H1 (cell line): ENCODE measurements at regions not wholly inside any gene's neighbourhood (a gene's known extent, or its start where the extent isn't known, plus 50 kb on each side); places are given as distances from the start of the nearest gene placed in this dataset.

ENCODE experiments used
- CTCF ChIA-PET: fragments of 300-600 bp; sonication (Branson Sonifier 250); formaldehyde crosslinking; loops from one replicate; lab custom pipeline; 2021; ENCODE audit not compliant: partially characterized antibody; lab: Charles Lee
- POLR2A ChIA-PET: fragments of 300-600 bp; sonication (Branson Sonifier 250); formaldehyde crosslinking; loops from one replicate; lab custom pipeline; 2021; ENCODE audit warnings: inconsistent platforms; ENCODE audit not compliant: partially characterized antibody; lab: Charles Lee
- DNase-seq, 2 experiments: peaks; one replicate each; pipeline versions ENCODE4 v3.0.0 to v3.0.0-alpha.2; 2010 to 2022; ENCODE audit warnings: low spot score in 2 of 2, low read depth in 1 of 2, mixed read lengths in 1 of 2
- FAIRE-seq: peaks from 2 replicates; lab custom pipeline; 2011; peaks lifted over from hg19 to GRCh38; lab: Jason Lieb, UNC
- H2AFZ ChIP-seq: 2 replicates; pipeline ENCODE4 v1.8.1; 2012; ENCODE audit warnings: low read length, inconsistent platforms
- H2AK5ac ChIP-seq: 2 replicates; pipeline ENCODE4 v1.6.1; 2013; ENCODE audit warnings: low read depth, low read length
- H2BK120ac ChIP-seq: replicated peaks from 2 replicates; pipeline ENCODE3; 2013; ENCODE audit warnings: low read depth, low read length, inconsistent platforms
- H2BK12ac ChIP-seq: 2 replicates; pipeline ENCODE4 v1.6.1; 2013; ENCODE audit warnings: low read depth, low read length
- H2BK15ac ChIP-seq: 2 replicates; pipeline ENCODE4 v1.6.1; 2013; ENCODE audit warnings: low read length
- H2BK20ac ChIP-seq: 2 replicates; pipeline ENCODE4 v1.6.1; 2013; ENCODE audit warnings: low read length
- H2BK5ac ChIP-seq: 2 replicates; pipeline ENCODE4 v1.6.1; 2013; ENCODE audit warnings: low read depth, low read length
- H3K14ac ChIP-seq: 2 replicates; pipeline ENCODE4 v1.6.1; 2013; ENCODE audit warnings: inconsistent platforms; ENCODE audit not compliant: insufficient read length
- H3K18ac ChIP-seq: 2 replicates; pipeline ENCODE4 v1.6.1; 2013; ENCODE audit warnings: low read length; ENCODE audit errors: extremely low read depth
- H3K23ac ChIP-seq: 2 replicates; pipeline ENCODE4 v1.6.1; 2013; ENCODE audit warnings: inconsistent platforms; ENCODE audit not compliant: insufficient read length
- H3K23me2 ChIP-seq: 2 replicates; pipeline ENCODE4 v1.6.1; 2013; ENCODE audit warnings: low read depth, low read length
- H3K27ac ChIP-seq: 2 replicates; pipeline ENCODE4 v1.6.1; 2011; ENCODE audit warnings: low read depth, low read length, inconsistent platforms
- H3K27me3 ChIP-seq, 4 experiments: replicated peaks in 1 of 4; 1 replicate in 1 of 4; 2 replicates in 3 of 4; pipeline versions ENCODE4 v1.6.1 to v1.8.1; 2011 to 2013; ENCODE audit warnings: low read length in 3 of 4, mild to moderate bottlenecking in 3 of 4, inconsistent platforms in 2 of 4, mixed read lengths in 2 of 4, moderate library complexity in 1 of 4; ENCODE audit not compliant: control insufficient read depth in 3 of 4, insufficient read depth in 3 of 4; ENCODE audit errors: extremely low read depth in 1 of 4
- H3K36me3 ChIP-seq, 4 experiments: 2 replicates each; pipeline versions ENCODE4 v1.6.1 to v1.8.1; 2011 to 2013; ENCODE audit warnings: mild to moderate bottlenecking in 4 of 4, low read length in 3 of 4, moderate library complexity in 2 of 4, control low read depth in 1 of 4, inconsistent platforms in 1 of 4; ENCODE audit not compliant: insufficient read depth in 4 of 4, control insufficient read depth in 2 of 4
- H3K4ac ChIP-seq: replicated peaks from 2 replicates; pipeline ENCODE3; 2013; ENCODE audit warnings: low read length, low read depth, mixed read lengths, inconsistent platforms; ENCODE audit not compliant: insufficient read length
- H3K4me1 ChIP-seq, 4 experiments: replicated peaks in 1 of 4; 1 replicate in 1 of 4; 2 replicates in 3 of 4; pipeline versions ENCODE4 v1.6.1 to v1.8.1; 2011 to 2013; ENCODE audit warnings: low read length in 3 of 4, inconsistent platforms in 2 of 4, mixed read lengths in 1 of 4; ENCODE audit not compliant: insufficient read depth in 4 of 4, control insufficient read depth in 3 of 4
- H3K4me2 ChIP-seq, 2 experiments: 2 replicates each; pipeline versions ENCODE4 v1.6.1 to v1.8.1; 2011 to 2013; ENCODE audit warnings: low read depth in 2 of 2, low read length in 2 of 2, control low read depth in 1 of 2, inconsistent platforms in 1 of 2, mild to moderate bottlenecking in 1 of 2; ENCODE audit not compliant: insufficient read depth in 1 of 2
- H3K4me3 ChIP-seq, 4 experiments: fragments of 200-600, 300-600 bp in 1 of 4; sonication (generic), shearing (Covaris generic), sonication (Bioruptor Twin) in 1 of 4; 2 replicates each; pipeline versions ENCODE4 v1.5.1 to v1.8.1; 2011 to 2016; ENCODE audit warnings: low read length in 4 of 4, low read depth in 3 of 4, control low read depth in 2 of 4, inconsistent platforms in 2 of 4, mild to moderate bottlenecking in 2 of 4, mixed read lengths in 1 of 4, moderate library complexity in 1 of 4; ENCODE audit not compliant: insufficient read depth in 2 of 4; ENCODE audit errors: extremely low read depth in 1 of 4
- H3K56ac ChIP-seq: replicated peaks from 2 replicates; pipeline ENCODE3; 2013; ENCODE audit warnings: low read depth, mild to moderate bottlenecking, mixed read lengths, low read length, inconsistent platforms; ENCODE audit not compliant: insufficient read length
- H3K79me1 ChIP-seq: 2 replicates; pipeline ENCODE4 v1.6.1; 2013; ENCODE audit warnings: low read depth, low read length, control low read depth
- H3K79me2 ChIP-seq, 2 experiments: 2 replicates each; pipeline versions ENCODE4 v1.6.1 to v1.8.1; 2012 to 2013; ENCODE audit warnings: low read length in 2 of 2, mild to moderate bottlenecking in 2 of 2, inconsistent platforms in 1 of 2; ENCODE audit not compliant: insufficient read depth in 2 of 2, control insufficient read depth in 1 of 2
- H3K9ac ChIP-seq, 4 experiments: replicated peaks in 1 of 4; 1 replicate in 1 of 4; 2 replicates in 3 of 4; pipeline versions ENCODE4 v1.6.1 to v1.8.1; 2011 to 2013; ENCODE audit warnings: low read depth in 3 of 4, low read length in 3 of 4, control low read depth in 2 of 4, mild to moderate bottlenecking in 2 of 4, moderate library complexity in 2 of 4, inconsistent platforms in 1 of 4; ENCODE audit errors: extremely low read depth in 1 of 4
- H3K9me3 ChIP-seq, 2 experiments: 2 replicates each; pipeline versions ENCODE4 v1.6.1 to v1.8.1; 2012 to 2013; ENCODE audit warnings: mild to moderate bottlenecking in 2 of 2, moderate library complexity in 2 of 2, control low read depth in 1 of 2, inconsistent platforms in 1 of 2, low read depth in 1 of 2, low read length in 1 of 2, mixed read lengths in 1 of 2; ENCODE audit not compliant: insufficient read depth in 2 of 2
- H4K20me1 ChIP-seq, 2 experiments: replicated peaks in 1 of 2; 2 replicates each; pipeline versions ENCODE3 to v1.8.1; 2011 to 2013; ENCODE audit warnings: inconsistent platforms in 2 of 2, low read length in 2 of 2, mild to moderate bottlenecking in 1 of 2; ENCODE audit not compliant: insufficient read depth in 2 of 2, control insufficient read depth in 1 of 2
- H4K5ac ChIP-seq: 2 replicates; pipeline ENCODE4 v1.6.1; 2013; ENCODE audit warnings: low read length, low read depth, mixed read lengths, inconsistent platforms; ENCODE audit not compliant: insufficient read length
- H4K8ac ChIP-seq: 2 replicates; pipeline ENCODE4 v1.8.0; 2013; ENCODE audit warnings: mild to moderate bottlenecking, moderate library complexity, low read length, inconsistent platforms; ENCODE audit not compliant: insufficient read depth; ENCODE audit errors: extremely low read depth
- H4K91ac ChIP-seq: replicated peaks from 2 replicates; pipeline ENCODE3; 2013; ENCODE audit warnings: low read length, mixed read lengths, inconsistent platforms; ENCODE audit not compliant: insufficient read length
- HDAC2 ChIP-seq, 2 experiments: fragments of 300-600 bp in 1 of 2; sonication (generic) in 1 of 2; IDR thresholded peaks; 2 replicates each; pipeline ENCODE4 v1.6.1; 2011 to 2012; ENCODE audit warnings: low read depth in 2 of 2, low read length in 2 of 2, mild to moderate bottlenecking in 2 of 2, moderate library complexity in 2 of 2, borderline replicate concordance in 1 of 2, inconsistent platforms in 1 of 2
- WGBS, 2 experiments: shearing (Covaris generic) in 1 of 2; methylation state at CpG; one replicate each; pipeline versions ENCODE4 v1.1.6 to v1.1.7; 2013 to 2015; ENCODE audit warnings: low lambda C conversion rate in 2 of 2, mixed read lengths in 2 of 2, inconsistent platforms in 1 of 2, low coverage in 1 of 2, missing lambda C conversion rate in 1 of 2; ENCODE audit not compliant: insufficient replicate concordance in 2 of 2, insufficient coverage in 1 of 2, insufficient read length in 1 of 2; ENCODE audit errors: extremely low coverage in 1 of 2, missing lambda C conversion rate in 1 of 2; 5-methylcytosine and 5-hydroxymethylcytosine counted together

DNA sequence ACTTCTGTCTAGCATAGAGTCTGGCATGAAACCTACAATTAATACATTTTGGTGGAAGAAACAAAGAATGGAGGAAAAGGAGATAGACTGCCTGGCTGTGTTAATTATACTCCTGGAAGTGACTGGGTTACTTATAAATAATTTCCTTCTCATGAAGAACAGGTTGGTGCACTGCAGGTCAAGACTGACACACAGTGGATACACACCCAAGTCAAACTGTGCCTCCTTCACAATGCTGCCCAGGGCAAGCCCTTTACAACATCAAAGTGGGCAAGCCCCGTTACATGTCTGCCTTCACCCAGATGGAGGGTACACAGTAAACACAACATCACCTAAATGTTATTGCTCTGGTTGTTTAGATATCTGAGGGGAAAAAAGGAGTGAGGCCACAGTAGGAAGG, 83.7 kb upstream of the KCNA4 start:
- 0 out of 4 replicates have a peak, but pooled peaks cover 0 to 2% of the 10 kb centered on the region in 2 experiments for H3K9me3 ChIP-seq

More for the DNA sequence above, 83.7 kb upstream of the KCNA4 start:
- Histone ChIP-seq H3K79me1 (no peaks in the 10 kb centered on the region), H3K56ac (no peak overlapping the region), H3K23ac (no peak overlapping the region), H3K4me2 (no peak overlapping the region), H3K27me3 (no peaks in the 10 kb centered on the region), H2BK120ac (no peak overlapping the region), H2BK5ac (no peak overlapping the region), H4K8ac (no peak overlapping the region), H4K91ac (no peak overlapping the region), H3K18ac (no peak overlapping the region), H3K9ac (no peak overlapping the region), H4K5ac (no peak overlapping the region), H2BK15ac (no peak overlapping the region), H2AFZ (no peak overlapping the region), H3K36me3 (no peaks in the 10 kb centered on the region), H3K4me1 (no peaks in the 10 kb centered on the region), H2AK5ac (no peak overlapping the region), H3K27ac (no peak overlapping the region), H4K20me1 (no peaks in the 10 kb centered on the region), H3K23me2 (no peaks in the 10 kb centered on the region), H2BK12ac (no peak overlapping the region), H3K4ac (no peak overlapping the region), H3K4me3 (no peak overlapping the region), H2BK20ac (no peak overlapping the region), H3K79me2 (no peaks in the 10 kb centered on the region), H3K14ac (no peak overlapping the region)
- whole genome bisulfite sequencing, 2 experiments = 93% methylated on average over 1 of the region's 1 CpG; no CpG with 5 or more reads in 1 of the 2 experiments
- no peak for TF ChIP-seq HDAC2 (IDR thresholded peaks at IDR 0.05; ENCODE audit: borderline replicate concordance in 1 of 2, low read depth in 2 of 2, low read length in 2 of 2)
- POLR2A ChIA-PET = no interaction called here
- DNase-seq = no peak
- FAIRE-seq = no peak
- CTCF ChIA-PET = no interaction called here
